ENCODE measurements at regions not wholly inside any gene's neighbourhood (a gene's known extent, or its start where the extent isn't known, plus 50 kb on each side); places are given as distances from the start of the nearest gene placed in this dataset.

GRCh38 chr2:180255981-180256380, 248.9 kb upstream of the CWC22 start:
- TF ChIP-seq CTCF (IDR thresholded peaks at IDR 0.05): no peak
- TF ChIP-seq POLR2A (IDR thresholded peaks at IDR 0.05): no peak
- TF ChIP-seq EP300 (IDR thresholded peaks at IDR 0.05): no peak
